ENCODE measurements at regions not wholly inside any gene's neighbourhood (a gene's known extent, or its start where the extent isn't known, plus 50 kb on each side); places are given as distances from the start of the nearest gene placed in this dataset.
A peak's percentile ranks its signal among the peaks of the same experiment; 100 is the strongest.

DNA sequence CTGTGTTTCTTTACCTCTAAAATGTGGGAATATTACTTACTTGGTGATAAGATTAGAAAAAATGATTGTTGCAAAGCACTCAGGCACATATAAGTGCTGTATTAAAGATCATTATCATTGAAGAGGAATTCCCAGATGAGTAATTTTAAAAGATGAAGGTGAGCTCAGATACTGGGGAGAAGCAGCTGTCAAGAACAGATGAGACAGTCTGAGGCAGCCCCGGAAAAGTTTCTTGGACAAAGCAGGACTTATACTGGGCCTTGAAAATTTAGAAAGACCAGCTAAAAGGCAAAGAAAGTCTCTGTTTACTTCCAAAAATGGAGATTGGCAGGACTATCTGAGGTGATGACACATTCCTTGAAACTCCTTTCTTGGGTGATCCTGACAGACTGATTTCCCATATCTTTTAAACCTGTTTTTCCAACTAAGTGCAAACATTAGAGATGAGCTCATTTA lies 93.8 kb upstream of the MARCKS start:
- ChIA-PET CTCF (no interaction called here), POLR2A (no interaction called here)
- H3K9me1 ChIP-seq (replicated peaks; ENCODE audit: control insufficient read depth, extremely low read depth, insufficient read depth, low read length): no peaks in the 10 kb centered on the region
- H2AFZ ChIP-seq (ENCODE audit: low read depth, low read length): peak overlapping the region; percentile 70
- H3K9me3 ChIP-seq (replicated peaks; ENCODE audit: control insufficient read depth, insufficient read depth, low read length): no peaks in the 10 kb centered on the region
- intact Hi-C loops (cut with micrococcal nuclease) (no loop called here), dilution Hi-C loops (cut with MboI; ENCODE audit: extremely low pct_ligation_motif_present, low sequenced_read_pairs) (no loop called here)
- no peak overlapping the region for H3K4me2 ChIP-seq (ENCODE audit: insufficient read depth, low read length)
- H3K27me3 ChIP-seq (ENCODE audit: control insufficient read depth in 2 of 2, insufficient read depth in 2 of 2, low read length in 2 of 2): no peaks in the 10 kb centered on the region
- no peak for FAIRE-seq
- DNase-seq (ENCODE audit: low read depth, low spot score): peak; percentile 47
- H3K4me1 ChIP-seq (ENCODE audit: control insufficient read depth, extremely low read depth, insufficient read depth, low read length): peaks cover 20% of the 10 kb centered on the region
- H3K27ac ChIP-seq (ENCODE audit: insufficient read depth, low read depth, low read length): no peak overlapping the region
- no peaks in the 10 kb centered on the region for H4K20me1 ChIP-seq (replicated peaks; ENCODE audit: control insufficient read depth, extremely low read depth, insufficient read depth, low read length)
- no peaks in the 10 kb centered on the region for H3K36me3 ChIP-seq (ENCODE audit: control insufficient read depth in 2 of 2, extremely low read depth in 1 of 2, insufficient read depth in 2 of 2, low read length in 2 of 2)
- H3K79me2 ChIP-seq (ENCODE audit: control insufficient read depth, insufficient read depth, low read length): no peaks in the 10 kb centered on the region
- no peak overlapping the region for H3K4me3 ChIP-seq (replicated peaks in 1 of 3; ENCODE audit: insufficient read depth in 1 of 3, low read depth in 1 of 3, low read length in 3 of 3)
- BruUV-seq (replicated peaks): no TSS peak
- no peak for TF ChIP-seq FOS (IDR thresholded peaks at IDR 0.05; ENCODE audit: borderline replicate concordance, insufficient read depth, low read length)
- TF ChIP-seq, protein P1, sequence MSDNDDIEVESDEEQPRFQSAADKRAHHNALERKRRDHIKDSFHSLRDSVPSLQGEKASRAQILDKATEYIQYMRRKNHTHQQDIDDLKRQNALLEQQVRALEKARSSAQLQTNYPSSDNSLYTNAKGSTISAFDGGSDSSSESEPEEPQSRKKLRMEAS (IDR thresholded peaks at IDR 0.05; ENCODE audit: insufficient read depth, insufficient read length): no peak
- TF ChIP-seq, protein P2, sequence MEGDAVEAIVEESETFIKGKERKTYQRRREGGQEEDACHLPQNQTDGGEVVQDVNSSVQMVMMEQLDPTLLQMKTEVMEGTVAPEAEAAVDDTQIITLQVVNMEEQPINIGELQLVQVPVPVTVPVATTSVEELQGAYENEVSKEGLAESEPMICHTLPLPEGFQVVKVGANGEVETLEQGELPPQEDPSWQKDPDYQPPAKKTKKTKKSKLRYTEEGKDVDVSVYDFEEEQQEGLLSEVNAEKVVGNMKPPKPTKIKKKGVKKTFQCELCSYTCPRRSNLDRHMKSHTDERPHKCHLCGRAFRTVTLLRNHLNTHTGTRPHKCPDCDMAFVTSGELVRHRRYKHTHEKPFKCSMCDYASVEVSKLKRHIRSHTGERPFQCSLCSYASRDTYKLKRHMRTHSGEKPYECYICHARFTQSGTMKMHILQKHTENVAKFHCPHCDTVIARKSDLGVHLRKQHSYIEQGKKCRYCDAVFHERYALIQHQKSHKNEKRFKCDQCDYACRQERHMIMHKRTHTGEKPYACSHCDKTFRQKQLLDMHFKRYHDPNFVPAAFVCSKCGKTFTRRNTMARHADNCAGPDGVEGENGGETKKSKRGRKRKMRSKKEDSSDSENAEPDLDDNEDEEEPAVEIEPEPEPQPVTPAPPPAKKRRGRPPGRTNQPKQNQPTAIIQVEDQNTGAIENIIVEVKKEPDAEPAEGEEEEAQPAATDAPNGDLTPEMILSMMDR (IDR thresholded peaks at IDR 0.05; ENCODE audit: extremely low read depth in 1 of 2, insufficient read depth in 1 of 2, low read depth in 1 of 2, low read length in 2 of 2): no peak
- TF ChIP-seq GATA2 (IDR thresholded peaks at IDR 0.05; ENCODE audit: insufficient read depth, insufficient read length, low read depth, low read length): peak; percentile 33
- H3K9ac ChIP-seq (replicated peaks; ENCODE audit: extremely low read depth, insufficient read depth, low read length): no peak overlapping the region

DNA sequence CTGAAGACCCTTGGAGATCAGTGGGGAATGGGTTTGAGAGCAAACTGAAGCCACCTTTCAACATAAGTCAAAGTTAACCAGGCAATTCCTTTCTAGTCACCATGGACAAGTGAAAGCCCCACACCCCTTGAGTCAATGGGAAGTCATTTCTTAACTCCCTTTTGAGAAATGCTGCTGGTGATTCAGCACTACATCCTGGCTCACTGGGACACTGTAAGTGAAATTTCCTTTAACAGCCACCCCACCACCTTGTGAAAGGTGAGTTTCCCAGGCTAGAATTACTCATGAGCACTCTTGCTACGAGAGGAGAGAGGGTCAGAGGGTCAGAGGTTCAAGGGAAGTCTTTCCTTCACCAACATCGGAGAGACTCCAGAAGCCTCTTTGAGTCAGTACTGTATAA lies 93.3 kb upstream of the MARCKS start:
- POLR2A ChIA-PET: no interaction called here
- H3K4me1 ChIP-seq (ENCODE audit: control insufficient read depth, extremely low read depth, insufficient read depth, low read length): peaks cover 20% of the 10 kb centered on the region
- no peaks in the 10 kb centered on the region for H3K9me1 ChIP-seq (replicated peaks; ENCODE audit: control insufficient read depth, extremely low read depth, insufficient read depth, low read length)
- no peak overlapping the region for H3K4me3 ChIP-seq (replicated peaks in 1 of 3; ENCODE audit: insufficient read depth in 1 of 3, low read depth in 1 of 3, low read length in 3 of 3)
- peak overlapping the region; percentile 1 for H2AFZ ChIP-seq (ENCODE audit: low read depth, low read length)
- peak; percentile 75 for FAIRE-seq
- CTCF ChIA-PET: no interaction called here
- BruUV-seq (replicated peaks): no TSS peak
- no peaks in the 10 kb centered on the region for H3K9me3 ChIP-seq (replicated peaks; ENCODE audit: control insufficient read depth, insufficient read depth, low read length)
- H3K27ac ChIP-seq (ENCODE audit: insufficient read depth, low read depth, low read length): no peak overlapping the region
- H3K9ac ChIP-seq (replicated peaks; ENCODE audit: extremely low read depth, insufficient read depth, low read length): no peak overlapping the region
- no peaks in the 10 kb centered on the region for H3K36me3 ChIP-seq (ENCODE audit: control insufficient read depth in 2 of 2, extremely low read depth in 1 of 2, insufficient read depth in 2 of 2, low read length in 2 of 2)
- H3K79me2 ChIP-seq (ENCODE audit: control insufficient read depth, insufficient read depth, low read length): no peaks in the 10 kb centered on the region
- DNase-seq (ENCODE audit: low read depth, low spot score): peak; percentile 80
- dilution Hi-C loops (cut with MboI; ENCODE audit: extremely low pct_ligation_motif_present, low sequenced_read_pairs) (no loop called here), intact Hi-C loops (cut with micrococcal nuclease) (no loop called here)
- H4K20me1 ChIP-seq (replicated peaks; ENCODE audit: control insufficient read depth, extremely low read depth, insufficient read depth, low read length): no peaks in the 10 kb centered on the region
- no peaks in the 10 kb centered on the region for H3K27me3 ChIP-seq (ENCODE audit: control insufficient read depth in 2 of 2, insufficient read depth in 2 of 2, low read length in 2 of 2)
- no peak overlapping the region for H3K4me2 ChIP-seq (ENCODE audit: insufficient read depth, low read length)
- TF ChIP-seq FOS (IDR thresholded peaks at IDR 0.05; ENCODE audit: borderline replicate concordance, insufficient read depth, low read length) (peak; percentile 86), MYC (IDR thresholded peaks at IDR 0.05; ENCODE audit: low read depth, low read length) (no peak)

Data from endothelial cell of umbilical vein (primary cell).